ENCODE measurements at regions not wholly inside any gene's neighbourhood (a gene's known extent, or its start where the extent isn't known, plus 50 kb on each side); places are given as distances from the start of the nearest gene placed in this dataset.

GRCh38 chr3:23754215-23754614, 51.5 kb upstream of the UBE2E1 start:
- Mint-ChIP-seq H3K36me3 (ENCODE audit: insufficient read depth) (no peaks in the 10 kb centered on the region), H3K4me1 (ENCODE audit: low read depth) (peaks cover 3% of the 10 kb centered on the region), H3K9me3 (no peaks in the 10 kb centered on the region), H3K27me3 (ENCODE audit: low read depth) (peaks cover 2% of the 10 kb centered on the region), H3K4me3 (no peak overlapping the region)
- DNase-seq (no peak), ATAC-seq (no peak)
